GM18498 (cell line): ENCODE measurements at regions not wholly inside any gene's neighbourhood (a gene's known extent, or its start where the extent isn't known, plus 50 kb on each side); places are given as distances from the start of the nearest gene placed in this dataset.
A peak's percentile ranks its signal among the peaks of the same experiment; 100 is the strongest.
"Not testable (repeated sequence)": the region's sequence is repeated elsewhere in the genome, so short reads cannot be mapped to it uniquely, and the experiment has no call there.

ENCODE experiments used
- ATAC-seq: cut with Tn5 transposase; IDR thresholded peaks from one replicate; pipeline ENCODE4 v1.9.1; 2021; ENCODE audit warnings: mild to moderate bottlenecking, moderate library complexity; ENCODE audit not compliant: unreplicated experiment

DNA sequence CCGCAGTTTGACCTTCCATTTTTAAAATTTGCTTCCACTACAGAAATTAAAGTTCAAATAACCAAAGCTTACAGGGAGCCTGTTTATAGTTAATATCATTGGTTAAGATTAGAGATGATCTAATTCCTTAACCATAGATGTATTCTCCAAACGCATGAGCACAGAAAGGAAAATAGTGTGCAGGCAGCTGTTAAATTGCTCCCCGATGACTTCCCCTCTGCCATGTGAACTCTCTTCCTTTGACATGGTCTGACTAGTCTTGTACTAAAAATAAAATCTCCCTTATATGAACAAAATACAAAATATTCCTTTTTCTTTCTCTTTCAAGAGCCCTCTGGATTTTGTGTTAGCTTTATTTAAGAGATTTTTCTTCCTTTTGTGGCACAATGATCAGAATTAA, 507.6 kb upstream of the AMELY start:
- ATAC-seq, result no peak

DNA sequence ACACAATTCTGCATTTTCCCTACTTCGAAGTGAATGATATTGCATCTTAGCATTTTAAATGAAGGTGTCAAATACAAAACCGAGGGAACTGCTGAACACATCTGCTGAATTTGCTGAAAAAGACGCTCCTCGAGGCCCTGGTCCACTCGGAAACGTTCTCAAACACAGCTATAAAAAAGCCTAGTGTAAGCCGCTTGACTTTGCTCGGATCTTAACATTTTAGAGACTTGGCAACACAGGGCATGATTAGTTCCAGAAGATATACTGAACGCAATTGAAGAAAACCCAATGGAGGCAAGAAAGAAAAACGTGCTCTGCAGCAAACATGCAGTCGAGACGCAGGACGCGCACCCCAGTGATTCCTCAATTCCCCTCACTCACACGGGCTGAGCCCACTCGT, 506.4 kb upstream of the AMELY start:
- ATAC-seq, result no peak

- ATAC-seq, result no peak
These were observed 504.9 kb upstream of the AMELY start for GRCh38 chrY:7416406-7416805.

- no peak for ATAC-seq
These were observed 503.6 kb upstream of the AMELY start for GRCh38 chrY:7415157-7415633.

GRCh38 chrY:7390056-7390455, 478.5 kb upstream of the AMELY start:
- ATAC-seq, result no peak

- no peak for ATAC-seq
These were observed 471.4 kb upstream of the AMELY start for GRCh38 chrY:7382988-7383387.

GRCh38 chrY:7377091-7377490, 465.5 kb upstream of the AMELY start:
- no peak for ATAC-seq

DNA sequence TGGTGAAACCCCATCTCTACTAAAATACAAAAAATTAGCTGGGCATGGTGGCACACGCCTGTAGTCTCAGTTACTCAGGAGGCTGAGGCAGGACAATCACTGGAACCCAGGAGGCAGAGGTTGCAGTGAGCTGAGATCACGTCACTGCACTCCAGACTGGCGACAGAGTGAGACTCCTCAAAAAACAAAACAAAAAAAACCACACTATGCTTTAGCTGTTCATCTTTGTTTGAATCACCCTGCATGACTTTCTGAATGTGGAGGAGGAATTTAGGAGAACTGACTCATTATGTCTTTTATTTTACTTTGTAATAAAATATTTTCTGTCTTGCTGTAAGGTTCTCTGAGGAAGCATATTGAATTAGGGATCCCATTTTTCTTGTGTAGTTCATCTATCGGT, 462.9 kb upstream of the AMELY start:
- ATAC-seq, result not testable (repeated sequence)

DNA sequence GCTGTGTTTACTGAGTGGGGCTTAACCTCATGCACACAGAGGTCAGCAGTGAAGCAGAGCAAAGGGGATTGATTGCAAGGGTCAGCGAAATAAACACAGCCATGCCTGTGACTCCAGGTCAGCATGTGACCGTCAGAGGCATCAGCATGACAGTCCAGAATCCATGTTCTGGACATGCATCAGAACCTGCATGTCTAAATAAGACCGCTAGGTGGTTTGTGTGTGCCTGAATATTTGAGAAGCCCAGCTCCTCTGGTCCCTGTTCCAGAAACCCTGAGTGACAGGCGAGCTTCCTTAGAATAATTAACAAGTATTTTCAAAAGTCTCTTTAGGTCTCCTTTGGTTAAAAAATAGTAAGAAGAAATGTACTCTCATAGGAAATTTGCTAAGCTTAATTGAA, 460.4 kb upstream of the AMELY start:
- not testable (repeated sequence) for ATAC-seq

DNA sequence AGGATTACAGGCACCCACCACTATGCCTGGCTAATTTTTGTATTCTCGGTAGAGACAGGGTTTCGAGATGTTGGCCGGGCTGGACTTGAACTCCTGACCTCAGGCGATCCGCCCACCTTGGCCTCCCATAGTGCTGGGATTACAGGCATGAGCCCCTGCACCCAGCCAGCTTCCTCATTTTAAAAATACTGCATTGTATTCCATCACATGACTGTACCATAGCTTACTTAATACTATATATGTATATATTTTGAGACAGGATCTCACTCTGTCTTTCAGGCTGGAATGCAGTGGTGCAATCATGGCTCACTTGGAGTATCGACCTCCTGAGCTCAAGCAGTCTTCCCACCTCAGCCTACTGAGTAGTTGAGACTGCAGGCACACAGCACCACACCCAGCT, 459.5 kb upstream of the AMELY start:
- not testable (repeated sequence) for ATAC-seq

- ATAC-seq, result no peak
These were observed 448.0 kb upstream of the AMELY start for GRCh38 chrY:7359520-7359919.

GRCh38 chrY:7358103-7358752, 446.7 kb upstream of the AMELY start:
- ATAC-seq, result no peak

DNA sequence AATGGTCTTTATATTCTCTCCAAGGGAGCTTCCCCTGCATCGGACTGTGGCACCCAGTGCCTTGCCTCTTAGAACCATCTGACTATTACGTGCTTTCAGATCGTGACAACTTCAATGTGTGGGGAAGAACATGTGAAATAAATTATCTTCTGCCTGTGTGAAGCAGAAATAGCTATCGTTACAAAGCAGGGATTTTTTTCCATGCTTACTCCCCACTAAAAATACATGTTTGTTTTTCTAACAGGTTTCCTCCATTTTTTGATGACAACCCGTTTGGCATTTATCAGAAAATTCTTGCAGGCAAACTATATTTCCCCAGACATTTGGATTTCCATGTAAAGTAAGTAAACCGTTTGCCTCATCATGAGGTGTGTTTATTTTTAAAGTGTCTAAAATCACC, 444.3 kb upstream of the AMELY start:
- not testable (repeated sequence) for ATAC-seq

- peak; percentile 59 for ATAC-seq
These were observed 433.1 kb upstream of the AMELY start for GRCh38 chrY:7344661-7345060.

GRCh38 chrY:7343261-7343660, 431.7 kb upstream of the AMELY start:
- ATAC-seq, result no peak

- ATAC-seq, result not testable (repeated sequence)
These were observed 431.2 kb upstream of the AMELY start for GRCh38 chrY:7342732-7343131.

GRCh38 chrY:7339391-7340087, 428.0 kb upstream of the AMELY start:
- no peak for ATAC-seq

DNA sequence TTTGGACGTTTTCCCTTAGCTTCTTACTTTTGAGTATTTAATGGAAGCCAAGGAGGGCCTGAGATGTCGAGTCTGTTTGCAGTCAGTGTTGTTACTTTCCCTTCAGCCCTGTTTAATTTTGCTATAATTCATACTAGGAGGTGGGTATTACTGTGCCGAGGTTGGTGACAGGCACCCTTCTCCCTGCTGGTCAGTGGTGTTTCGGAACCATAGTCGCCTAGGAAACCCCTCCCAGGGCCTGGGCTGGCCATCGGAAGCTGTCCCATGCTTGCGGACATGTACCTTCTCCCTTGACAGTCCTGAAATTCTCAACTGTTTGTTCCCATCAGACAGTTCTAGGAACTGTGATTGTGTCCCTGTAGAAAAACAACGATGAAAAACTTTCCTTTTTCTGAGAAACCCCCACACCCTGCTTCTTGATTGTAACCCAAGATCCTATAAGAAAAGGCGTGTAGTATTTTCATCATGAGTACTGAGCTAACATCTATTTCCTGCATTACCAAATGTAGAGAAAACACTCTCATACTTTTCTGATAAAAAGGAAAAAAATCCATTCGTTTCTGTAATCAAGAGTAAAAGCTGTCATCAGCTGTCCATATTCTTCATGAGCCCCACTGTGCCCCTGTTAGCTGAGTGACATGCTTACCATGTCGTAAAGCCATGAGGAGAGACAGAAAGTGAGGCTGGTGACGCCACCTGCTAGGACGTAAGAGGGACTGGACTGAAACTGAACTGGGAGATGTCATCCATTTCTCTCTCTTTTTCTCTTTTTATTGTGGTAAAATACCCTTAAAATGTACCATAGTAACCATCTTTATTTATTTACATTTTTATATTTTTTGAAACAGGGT, 424.7 kb upstream of the AMELY start:
- no peak for ATAC-seq

DNA sequence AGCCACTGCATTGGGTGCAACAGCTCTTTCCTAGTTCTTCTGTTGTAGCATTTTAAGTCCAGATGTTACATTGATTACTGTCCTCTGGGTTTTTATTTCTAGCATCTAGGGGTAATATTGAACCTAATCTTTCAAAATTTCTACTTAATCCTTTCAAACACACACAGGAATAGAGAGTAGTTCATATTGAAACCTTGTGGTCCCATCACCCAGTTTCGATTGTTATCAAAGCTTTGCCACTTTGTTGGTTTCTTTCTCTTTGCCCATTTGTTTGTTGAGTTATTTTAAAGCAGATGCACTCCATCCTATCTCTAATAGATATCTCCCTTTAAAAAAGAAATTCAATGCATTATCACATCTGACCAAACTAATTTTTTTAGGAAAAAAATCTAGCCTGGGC, 422.9 kb upstream of the AMELY start:
- ATAC-seq, result no peak

- no peak for ATAC-seq
These were observed 415.0 kb upstream of the AMELY start for GRCh38 chrY:7326296-7327246.

DNA sequence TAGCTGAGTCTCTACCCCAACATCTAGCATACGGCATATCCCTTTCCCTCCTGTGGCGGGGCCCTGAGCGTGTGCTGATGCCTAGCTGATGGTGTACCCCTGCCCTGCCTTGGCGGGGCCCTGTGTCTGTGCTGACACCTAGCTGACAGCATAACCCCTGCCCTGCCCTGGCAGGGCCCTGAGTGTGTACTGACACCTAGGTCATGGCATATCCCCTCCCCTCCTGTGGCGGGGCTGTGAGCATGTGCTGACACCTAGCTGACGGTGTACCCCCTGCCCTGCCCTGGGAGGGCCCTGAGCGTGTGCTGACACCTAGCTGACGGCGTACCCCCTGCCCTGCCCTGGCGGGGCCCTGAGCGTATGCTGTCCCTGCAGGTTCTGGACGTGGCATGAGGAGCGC, 414.0 kb upstream of the AMELY start:
- ATAC-seq, result no peak
